ENCODE measurements at regions not wholly inside any gene's neighbourhood (a gene's known extent, or its start where the extent isn't known, plus 50 kb on each side); places are given as distances from the start of the nearest gene placed in this dataset.
A peak's percentile ranks its signal among the peaks of the same experiment; 100 is the strongest.

DNA sequence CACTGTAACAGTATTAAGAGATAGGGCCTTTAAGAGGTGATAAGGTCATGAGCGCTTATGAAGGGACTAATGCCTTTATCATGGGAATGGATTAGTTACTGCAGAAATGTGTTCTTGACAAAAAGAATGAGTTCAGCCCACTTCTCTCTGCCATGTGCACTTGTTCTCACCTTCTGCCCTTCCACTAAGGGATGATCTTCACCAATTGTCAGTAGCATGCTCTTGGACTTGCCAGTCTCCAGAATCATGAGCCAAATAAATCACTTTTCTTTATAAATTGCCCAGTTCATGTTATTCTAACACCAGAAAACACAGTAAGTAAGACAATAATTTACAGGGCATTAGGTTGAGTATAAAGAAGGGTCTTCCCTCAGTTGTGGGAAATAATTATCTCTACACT is 189.1 kb downstream of the CRPPA start:
- no peak for DNase-seq (ENCODE audit: low read depth)

DNA sequence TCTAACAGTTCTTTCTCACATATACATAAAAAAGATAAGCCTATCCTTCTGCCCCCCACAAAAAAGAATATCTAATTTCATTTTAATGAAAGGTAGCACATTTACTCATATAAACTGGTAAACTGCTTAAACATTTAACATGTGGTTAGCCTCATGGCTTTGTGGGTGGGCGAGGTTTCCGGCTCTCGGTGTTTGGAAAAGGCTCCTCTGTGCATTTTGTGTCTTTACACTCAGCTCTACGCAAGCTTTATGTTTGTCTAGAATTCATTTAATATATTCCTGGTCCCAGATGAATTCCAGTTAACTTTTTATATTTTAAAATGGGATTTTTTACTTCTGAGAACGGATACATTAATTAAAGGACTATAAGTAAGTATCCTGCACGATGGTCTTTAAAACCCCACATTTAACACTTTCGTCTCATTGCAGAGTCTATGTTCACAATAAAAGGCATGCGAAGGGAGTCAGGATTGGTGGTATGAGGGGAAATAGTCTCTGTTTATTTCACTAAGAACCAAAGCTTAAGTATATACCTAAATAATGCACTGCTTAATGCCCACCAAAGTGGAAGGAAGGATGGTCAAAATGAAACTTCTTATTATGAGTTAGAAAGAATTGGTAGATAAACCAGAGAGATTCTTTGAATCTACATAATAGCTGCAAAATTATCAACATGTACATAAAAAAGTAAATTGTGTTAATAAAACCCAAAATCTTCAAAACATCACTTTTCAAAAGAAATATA is 197.2 kb downstream of the CRPPA start:
- DNase-seq (ENCODE audit: low read depth) = no peak

GRCh38 chr7:16212610-16213009 is 208.7 kb downstream of the CRPPA start:
- DNase-seq (ENCODE audit: low read depth) = no peak

DNA sequence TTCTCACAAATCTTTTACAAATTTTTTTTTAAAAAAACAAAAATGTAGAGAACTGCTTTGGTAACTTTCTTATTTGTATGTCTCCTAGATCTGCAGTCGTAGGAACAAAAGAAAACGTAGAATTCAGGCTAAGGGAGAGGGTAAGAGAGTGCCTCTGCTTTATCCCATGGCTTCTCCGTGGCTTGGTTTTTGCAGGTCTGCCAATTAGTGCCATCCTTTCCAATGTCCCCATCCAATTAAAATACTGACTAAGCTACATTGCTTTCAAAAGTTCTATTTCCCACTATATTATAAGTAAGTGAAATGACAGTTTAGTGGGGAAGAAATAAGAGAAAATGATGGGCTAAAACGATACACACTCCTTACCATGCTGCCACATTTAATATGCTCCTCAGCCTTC is 209.3 kb downstream of the CRPPA start:
- DNase-seq (ENCODE audit: low read depth) = no peak

- DNase-seq (ENCODE audit: low read depth) = no peak
These were observed 209.9 kb downstream of the CRPPA start for GRCh38 chr7:16211402-16211925.

DNA sequence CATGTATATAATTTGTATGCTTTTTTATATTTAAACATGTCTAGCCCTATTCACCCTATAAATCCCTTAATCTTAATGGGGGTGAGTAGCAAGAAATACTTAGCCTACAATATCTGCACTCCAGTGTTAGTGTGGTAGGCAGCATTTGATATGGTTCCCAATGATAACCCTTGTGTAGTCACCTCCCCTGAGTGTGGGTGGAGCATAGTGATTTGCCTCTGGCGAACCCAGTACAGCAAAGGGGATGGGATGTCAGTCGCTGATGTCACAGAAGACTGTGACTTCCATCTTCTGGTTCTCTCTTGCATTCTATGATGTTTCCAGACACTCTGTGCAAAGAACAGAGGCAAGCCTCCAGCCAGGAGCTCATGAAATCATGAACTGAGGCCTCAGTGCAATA is 211.2 kb downstream of the CRPPA start:
- no peak for DNase-seq (ENCODE audit: low read depth)

DNA sequence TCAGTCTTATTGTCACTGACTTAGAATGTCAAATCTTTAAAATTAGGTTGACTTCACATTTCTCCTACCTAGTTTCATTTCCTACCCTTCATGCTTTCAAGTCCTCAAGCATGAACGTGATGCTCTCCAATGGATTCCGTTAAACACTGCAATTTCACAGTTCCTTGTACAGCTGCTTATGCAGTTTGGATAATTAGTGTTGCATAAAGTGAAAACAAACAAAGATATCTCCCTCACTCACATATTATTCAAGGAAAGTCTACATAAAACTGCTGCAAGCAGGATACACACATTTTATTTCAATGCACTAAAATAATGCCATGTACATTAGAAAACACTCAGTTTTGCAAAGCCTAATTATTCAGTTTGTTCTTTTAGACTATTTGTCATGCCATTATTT is 214.0 kb downstream of the CRPPA start:
- DNase-seq (ENCODE audit: low read depth) = no peak

DNA sequence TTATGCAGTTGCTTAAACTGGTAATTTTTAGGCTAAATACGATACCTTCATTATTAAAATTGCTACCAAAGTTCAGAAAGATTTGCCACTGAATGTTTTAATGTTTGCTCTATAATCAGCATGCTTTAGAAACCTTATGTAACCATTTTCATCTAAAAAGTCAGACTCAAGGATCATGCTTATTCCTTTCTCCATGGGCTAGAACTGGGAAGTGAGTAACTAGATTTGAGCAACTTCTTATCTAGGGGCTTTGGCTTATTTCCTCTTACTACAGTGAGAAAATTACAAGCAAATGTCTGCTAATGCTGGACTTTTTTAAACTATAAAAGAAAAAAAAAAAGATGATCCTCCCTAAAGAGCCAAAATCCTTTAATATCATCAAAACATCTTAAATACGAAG is 215.9 kb downstream of the CRPPA start:
- no peak for DNase-seq (ENCODE audit: low read depth)

- no peak for DNase-seq (ENCODE audit: low read depth)
These were observed 216.4 kb downstream of the CRPPA start for GRCh38 chr7:16204953-16205352.

DNA sequence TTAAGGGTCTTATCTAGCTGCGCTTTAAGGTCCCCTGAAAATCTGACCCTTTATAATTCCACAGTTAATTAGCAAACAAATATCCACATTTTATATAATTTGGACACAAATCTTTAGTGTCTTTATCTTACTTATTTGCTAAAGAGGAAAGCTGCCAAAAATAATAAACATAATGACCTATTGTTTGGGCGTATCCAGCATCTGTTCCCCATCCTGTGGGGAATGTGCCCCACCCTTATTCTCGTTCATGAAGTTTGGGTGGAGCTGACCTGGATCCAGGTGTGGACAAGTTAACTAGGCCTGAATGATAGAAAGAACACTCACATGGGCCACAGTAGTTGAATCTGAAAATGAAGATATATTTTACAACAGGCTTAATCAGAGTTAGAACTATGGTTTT is 218.3 kb downstream of the CRPPA start:
- no peak for DNase-seq (ENCODE audit: low read depth)

GRCh38 chr7:16202303-16202702 is 219.0 kb downstream of the CRPPA start:
- no peak for DNase-seq (ENCODE audit: low read depth)

DNA sequence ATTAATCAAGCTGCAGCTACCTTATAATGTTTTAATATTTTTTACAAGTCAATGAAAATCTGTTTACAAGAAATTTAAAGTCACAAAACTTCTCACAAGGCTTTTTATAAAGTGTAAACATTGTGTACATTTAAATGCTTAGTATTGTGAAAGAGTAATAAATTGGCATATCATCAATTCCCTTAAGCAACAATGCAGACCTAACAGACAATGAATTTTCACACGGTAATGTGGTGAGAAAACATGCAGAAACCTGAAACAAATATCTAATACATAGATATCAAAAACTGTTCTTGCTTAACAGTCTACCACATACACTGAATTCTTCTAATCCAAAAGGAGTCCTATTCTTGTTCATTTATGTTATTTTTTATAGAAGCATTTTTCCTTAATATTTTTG is 220.7 kb downstream of the CRPPA start:
- no peak for DNase-seq (ENCODE audit: low read depth)

DNA sequence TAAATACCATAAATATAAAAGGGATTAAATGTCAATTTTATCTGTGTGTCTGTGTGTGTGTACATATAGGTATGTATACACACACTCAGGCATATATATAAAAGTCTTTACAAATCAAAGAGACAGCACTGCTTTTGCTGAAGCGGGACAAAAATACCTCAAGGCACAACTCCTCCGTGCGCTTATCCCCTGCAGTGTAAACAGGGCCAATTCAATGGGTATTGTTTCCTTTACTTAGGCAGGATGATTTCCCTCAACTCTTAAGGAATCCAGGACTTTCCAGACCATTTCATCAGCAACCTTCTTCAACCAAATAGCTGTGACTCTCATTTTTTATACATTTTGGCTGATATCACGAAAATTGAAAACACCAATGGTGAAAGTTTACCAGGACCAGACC is 227.7 kb downstream of the CRPPA start:
- DNase-seq (ENCODE audit: low read depth) = no peak

DNA sequence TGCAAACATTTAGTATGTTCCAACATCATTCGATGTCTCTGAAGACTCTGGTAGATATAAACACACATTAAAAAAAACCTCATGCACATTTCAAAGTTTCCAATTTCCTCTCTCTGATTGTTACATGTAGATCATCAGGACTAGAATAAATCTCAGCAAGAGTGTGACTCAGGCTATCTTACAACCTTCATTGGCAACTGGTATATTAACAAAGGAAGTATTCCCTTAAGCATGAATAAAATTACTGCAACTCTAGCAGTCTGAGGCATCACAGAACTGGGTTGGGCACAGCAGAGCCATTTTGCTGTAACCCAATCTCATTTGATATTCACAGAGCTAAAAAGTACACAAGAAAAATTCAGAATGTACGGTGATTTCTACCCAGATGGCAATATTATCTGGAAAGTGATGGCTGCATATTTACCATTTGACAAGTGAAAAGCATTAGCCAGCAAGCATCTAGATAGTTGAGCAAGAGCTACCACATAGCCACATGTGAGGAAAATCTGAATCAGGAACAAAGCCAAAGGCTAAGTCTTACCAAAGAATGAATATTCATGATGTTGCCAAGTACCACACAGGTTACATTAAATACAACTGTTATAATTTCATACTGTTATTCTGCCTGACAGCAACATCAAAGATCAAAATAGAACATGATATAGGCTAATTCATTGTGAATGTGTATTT is 232.2 kb downstream of the CRPPA start:
- DNase-seq (ENCODE audit: low read depth) = no peak

GRCh38 chr7:16187131-16187530 is 234.2 kb downstream of the CRPPA start:
- DNase-seq (ENCODE audit: low read depth) = no peak

DNA sequence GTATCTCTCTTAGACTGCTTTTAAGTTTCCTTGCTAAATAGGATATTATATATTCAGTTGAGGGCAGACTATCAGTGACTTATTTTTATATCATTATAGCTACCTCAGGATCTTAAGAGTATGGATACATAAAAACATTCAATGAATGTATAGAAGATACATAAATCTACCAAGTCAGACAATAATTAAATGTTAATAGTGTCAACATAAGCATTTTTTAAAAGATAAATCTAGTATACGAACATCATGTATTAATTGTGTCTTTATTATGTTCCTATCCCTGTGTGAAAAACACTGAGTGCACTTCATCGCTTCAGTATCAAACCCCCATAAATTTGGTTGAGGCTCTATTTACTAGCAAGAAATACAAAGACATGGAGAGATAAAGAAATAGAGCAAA is 242.8 kb downstream of the CRPPA start:
- no peak for DNase-seq (ENCODE audit: low read depth)

- no peak for DNase-seq (ENCODE audit: low read depth)
These were observed 243.2 kb downstream of the CRPPA start for GRCh38 chr7:16178092-16178491.

- no peak for DNase-seq (ENCODE audit: low read depth)
These were observed 247.1 kb downstream of the CRPPA start for GRCh38 chr7:16174253-16174652.

GRCh38 chr7:16172366-16172765 is 249.0 kb downstream of the CRPPA start:
- DNase-seq (ENCODE audit: low read depth) = no peak

GRCh38 chr7:16171928-16172327 is 249.4 kb downstream of the CRPPA start:
- DNase-seq (ENCODE audit: low read depth) = peak; percentile 18

DNA sequence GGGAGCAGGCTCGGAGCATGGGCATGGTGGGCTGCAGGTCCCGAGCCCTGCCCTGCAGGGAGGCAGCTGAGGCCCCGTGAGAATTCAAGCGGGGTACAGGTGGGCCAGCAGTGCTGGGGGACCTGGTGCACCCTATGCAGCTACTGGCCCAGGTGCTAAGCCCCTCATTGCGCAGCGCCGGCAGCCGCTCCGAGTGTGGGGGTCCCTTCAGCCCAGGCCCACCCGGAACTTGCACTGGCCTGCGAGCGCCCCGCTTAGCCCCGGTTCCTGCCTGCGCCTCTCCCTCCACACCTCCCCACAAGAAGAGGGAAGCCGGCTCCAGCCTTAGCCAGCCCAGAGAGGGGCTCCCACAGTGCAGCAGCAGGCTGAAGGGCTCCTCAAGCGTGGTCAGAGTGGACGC is 250.7 kb downstream of the CRPPA start:
- DNase-seq (ENCODE audit: low read depth) = no peak

DNA sequence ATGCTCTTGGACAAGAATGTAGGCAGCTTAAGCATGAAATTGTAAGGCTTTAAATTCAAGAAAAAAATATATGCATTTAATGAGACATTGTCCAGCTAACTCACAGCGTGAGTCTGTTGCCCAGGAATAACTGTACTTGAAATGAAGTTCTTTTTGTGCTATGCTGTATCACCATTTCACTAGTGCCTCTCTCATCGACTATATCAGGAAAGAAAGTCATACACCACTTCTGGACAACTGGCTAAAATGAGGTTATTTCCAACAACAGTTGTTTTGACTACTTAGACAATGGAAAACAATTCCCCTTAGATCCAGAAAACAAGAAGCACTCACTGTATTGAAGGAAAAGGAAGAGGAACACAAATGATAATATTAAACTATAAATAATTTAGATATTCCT is 251.8 kb downstream of the CRPPA start:
- DNase-seq (ENCODE audit: low read depth) = no peak

DNA sequence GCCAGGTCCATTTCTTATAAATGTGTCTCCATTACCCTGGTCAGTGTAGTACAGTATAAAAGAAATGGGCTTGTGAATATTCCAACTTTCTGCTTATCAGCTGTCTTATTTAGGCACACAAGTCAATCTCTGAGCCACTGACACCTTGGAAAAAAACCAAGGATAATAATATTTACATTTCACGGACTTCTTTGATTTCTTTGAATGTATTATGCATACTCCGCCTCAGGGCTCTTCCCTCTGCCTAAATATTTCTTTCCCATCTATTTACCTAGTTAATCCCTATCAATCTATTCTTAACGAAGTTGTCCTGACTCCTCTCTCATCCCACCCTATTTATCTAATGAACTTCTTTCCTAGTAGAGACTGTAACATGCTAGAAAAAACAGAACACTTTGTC is 253.8 kb downstream of the CRPPA start:
- DNase-seq (ENCODE audit: low read depth) = no peak

- DNase-seq (ENCODE audit: low read depth) = no peak
These were observed 277.0 kb downstream of the CRPPA start for GRCh38 chr7:16144361-16144760.

All from non-pigmented ciliary epithelial cell (primary cell).